Osteoblast (primary cell): ENCODE measurements at regions not wholly inside any gene's neighbourhood (a gene's known extent, or its start where the extent isn't known, plus 50 kb on each side); places are given as distances from the start of the nearest gene placed in this dataset.

Experiments used
- DNase-seq: peaks from one replicate; pipeline ENCODE4 v3.0.0; 2011; ENCODE audit warnings: low spot score, mixed read lengths; ENCODE audit not compliant: insufficient read length; ENCODE audit errors: missing footprints
- H2AFZ ChIP-seq: 2 replicates; pipeline ENCODE4 v1.6.0; 2011; ENCODE audit warnings: mild to moderate bottlenecking, low read length
- H3K27ac ChIP-seq: 2 replicates; pipeline ENCODE4 v1.5.1; 2011; ENCODE audit warnings: mild to moderate bottlenecking, low read depth, low read length, moderate library complexity
- H3K27me3 ChIP-seq: 2 replicates; pipeline ENCODE4 v1.6.0; 2012; ENCODE audit warnings: mild to moderate bottlenecking, control low read depth, inconsistent platforms, low read length, moderate library complexity; ENCODE audit not compliant: insufficient read depth
- H3K36me3 ChIP-seq: 2 replicates; pipeline ENCODE4 v1.5.1; 2011; ENCODE audit warnings: mild to moderate bottlenecking, low read length, control low read depth, moderate library complexity; ENCODE audit not compliant: insufficient read depth
- H3K4me1 ChIP-seq: 2 replicates; pipeline ENCODE4 v1.5.1; 2011; ENCODE audit warnings: mild to moderate bottlenecking, low read length, control low read depth, moderate library complexity; ENCODE audit not compliant: insufficient read depth
- H3K4me2 ChIP-seq: 2 replicates; pipeline ENCODE4 v1.6.0; 2011; ENCODE audit warnings: mild to moderate bottlenecking, low read length; ENCODE audit not compliant: insufficient read depth
- H3K4me3 ChIP-seq: fragments of 200-600 bp; sonication (generic); 3 replicates; pipeline ENCODE4 v1.5.1; 2012; ENCODE audit warnings: mild to moderate bottlenecking, low read length, inconsistent platforms; ENCODE audit not compliant: insufficient read depth
- H3K79me2 ChIP-seq: 2 replicates; pipeline ENCODE4 v1.6.0; 2012; ENCODE audit warnings: mild to moderate bottlenecking, low read length, control low read depth, inconsistent platforms; ENCODE audit not compliant: insufficient read depth
- H3K9me3 ChIP-seq: 2 replicates; pipeline ENCODE4 v1.5.1; 2011; ENCODE audit warnings: low read depth, low read length, control low read depth
- H4K20me1 ChIP-seq: 2 replicates; pipeline ENCODE4 v1.6.0; 2012; ENCODE audit warnings: mild to moderate bottlenecking, low read length, control low read depth; ENCODE audit not compliant: insufficient read depth
- CTCF ChIP-seq: IDR thresholded peaks from 2 replicates; pipeline ENCODE4 v1.5.1; 2011; ENCODE audit warnings: mild to moderate bottlenecking, low read depth, low read length, moderate library complexity; ENCODE audit errors: extremely low read depth

GRCh38 chr2:217332866-217333265, 473.0 kb upstream of the TNP1 start:
- no peak overlapping the region for H2AFZ ChIP-seq
- no peaks in the 10 kb centered on the region for H3K27me3 ChIP-seq
- no peak for TF ChIP-seq CTCF
- H3K36me3 ChIP-seq: no peaks in the 10 kb centered on the region
- no peaks in the 10 kb centered on the region for H3K9me3 ChIP-seq
- no peak overlapping the region for H3K4me3 ChIP-seq
- no peaks in the 10 kb centered on the region for H4K20me1 ChIP-seq
- H3K79me2 ChIP-seq: no peaks in the 10 kb centered on the region
- H3K27ac ChIP-seq: no peak overlapping the region
- peaks cover 11% of the 10 kb centered on the region for H3K4me1 ChIP-seq
- no peak overlapping the region for H3K4me2 ChIP-seq
- DNase-seq: no peak

GRCh38 chr2:217332417-217332791, 472.5 kb upstream of the TNP1 start:
- Histone ChIP-seq H3K4me3 (no peak overlapping the region), H3K36me3 (no peaks in the 10 kb centered on the region), H3K4me2 (no peak overlapping the region), H3K4me1 (peaks cover 11% of the 10 kb centered on the region), H3K79me2 (no peaks in the 10 kb centered on the region), H3K27ac (no peak overlapping the region), H3K9me3 (no peaks in the 10 kb centered on the region), H4K20me1 (no peaks in the 10 kb centered on the region), H3K27me3 (no peaks in the 10 kb centered on the region), H2AFZ (no peak overlapping the region)
- DNase-seq: no peak
- TF ChIP-seq CTCF: no peak

- no peaks in the 10 kb centered on the region for H3K79me2 ChIP-seq
- DNase-seq: peak; percentile 81
- TF ChIP-seq CTCF: no peak
- H3K27ac ChIP-seq: peak overlapping the region; percentile 19
- H3K9me3 ChIP-seq: no peaks in the 10 kb centered on the region
- no peak overlapping the region for H3K4me3 ChIP-seq
- no peaks in the 10 kb centered on the region for H3K36me3 ChIP-seq
- peaks cover 11% of the 10 kb centered on the region for H3K4me1 ChIP-seq
- H3K4me2 ChIP-seq: peak overlapping the region; percentile 23
- no peaks in the 10 kb centered on the region for H3K27me3 ChIP-seq
- H2AFZ ChIP-seq: peak overlapping the region; percentile 28
- H4K20me1 ChIP-seq: no peaks in the 10 kb centered on the region
Observed at GRCh38 chr2:217331523-217332416, 471.9 kb upstream of the TNP1 start.

GRCh38 chr2:217330647-217331046, 470.8 kb upstream of the TNP1 start:
- Histone ChIP-seq H3K4me3 (no peak overlapping the region), H2AFZ (no peak overlapping the region), H3K4me1 (peaks cover 11% of the 10 kb centered on the region), H3K36me3 (no peaks in the 10 kb centered on the region), H3K9me3 (no peaks in the 10 kb centered on the region), H3K27ac (no peak overlapping the region), H3K79me2 (no peaks in the 10 kb centered on the region), H4K20me1 (no peaks in the 10 kb centered on the region), H3K27me3 (no peaks in the 10 kb centered on the region), H3K4me2 (no peak overlapping the region)
- DNase-seq: no peak
- TF ChIP-seq CTCF: no peak
